ENCODE measurements at regions not wholly inside any gene's neighbourhood (a gene's known extent, or its start where the extent isn't known, plus 50 kb on each side); places are given as distances from the start of the nearest gene placed in this dataset.

DNA sequence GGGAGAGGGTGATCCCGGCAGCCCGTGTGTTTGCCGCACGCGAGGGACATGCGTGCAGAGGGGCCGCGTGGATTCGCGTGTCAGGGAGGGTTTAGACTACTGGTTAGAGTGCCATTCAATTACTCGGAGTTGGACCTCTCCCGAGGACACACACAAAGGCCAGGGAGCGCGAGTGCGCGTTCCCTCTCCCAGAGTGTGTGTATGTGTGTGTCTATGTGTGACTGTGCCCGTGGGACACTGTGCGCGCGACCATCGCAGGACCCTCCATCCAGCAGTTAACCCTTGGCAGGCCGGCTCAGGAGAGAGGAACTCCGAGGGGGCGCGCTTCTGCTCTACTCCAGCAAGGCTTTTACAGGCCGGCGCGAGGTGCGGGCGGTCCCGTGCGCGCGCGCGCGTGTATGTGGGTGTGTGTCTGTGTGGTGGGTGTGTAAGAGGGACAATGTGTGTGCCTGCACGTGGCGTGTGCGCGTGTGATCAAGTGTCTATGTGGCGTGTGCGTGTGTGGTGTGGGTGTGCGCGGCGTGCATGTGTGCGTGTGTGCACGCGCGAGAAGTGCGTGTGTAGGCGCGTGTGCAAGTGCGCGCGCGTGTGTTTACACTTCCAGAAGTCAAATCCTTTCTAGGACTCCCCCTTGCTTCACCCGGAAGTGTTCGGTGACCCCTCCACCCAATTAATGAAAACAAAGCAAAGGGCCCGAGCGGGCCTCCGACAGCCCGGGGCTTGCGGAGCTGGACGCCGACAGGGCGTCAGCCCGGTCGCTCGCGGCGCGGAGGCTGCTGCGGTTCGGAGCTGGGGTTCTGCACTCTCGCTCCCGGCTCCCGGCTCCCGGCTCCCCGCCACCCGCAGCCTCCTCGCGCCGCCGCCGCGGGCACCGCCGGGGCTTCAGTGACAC is 75.3 kb upstream of the TBCA start:
- no peaks in the 10 kb centered on the region for H4K20me1 ChIP-seq (ENCODE audit: insufficient read depth, low read length)
- H3K4me2 ChIP-seq (ENCODE audit: insufficient read depth, low read length), result peak overlapping the region; percentile 92
- H3K79me2 ChIP-seq (ENCODE audit: insufficient read depth, low read length), result no peaks in the 10 kb centered on the region
- peak overlapping the region; percentile 74 for H3K4me3 ChIP-seq (ENCODE audit: insufficient read depth, low read length)
- H3K27me3 ChIP-seq (ENCODE audit: insufficient read depth, low read length), result peaks cover 2% of the 10 kb centered on the region
- H3K27ac ChIP-seq (ENCODE audit: low read depth, low read length), result no peak overlapping the region
- peak; percentile 94 for DNase-seq (ENCODE audit: insufficient read length, low spot score, missing footprints)
- H3K4me1 ChIP-seq (ENCODE audit: insufficient read depth, low read length), result peaks cover 3% of the 10 kb centered on the region
- H2AFZ ChIP-seq (ENCODE audit: low read length), result peak overlapping the region; percentile 93
- H3K9me3 ChIP-seq (ENCODE audit: low read depth, low read length), result no peaks in the 10 kb centered on the region
- H3K36me3 ChIP-seq (ENCODE audit: insufficient read depth, low read length), result no peaks in the 10 kb centered on the region
- TF ChIP-seq, protein P1, sequence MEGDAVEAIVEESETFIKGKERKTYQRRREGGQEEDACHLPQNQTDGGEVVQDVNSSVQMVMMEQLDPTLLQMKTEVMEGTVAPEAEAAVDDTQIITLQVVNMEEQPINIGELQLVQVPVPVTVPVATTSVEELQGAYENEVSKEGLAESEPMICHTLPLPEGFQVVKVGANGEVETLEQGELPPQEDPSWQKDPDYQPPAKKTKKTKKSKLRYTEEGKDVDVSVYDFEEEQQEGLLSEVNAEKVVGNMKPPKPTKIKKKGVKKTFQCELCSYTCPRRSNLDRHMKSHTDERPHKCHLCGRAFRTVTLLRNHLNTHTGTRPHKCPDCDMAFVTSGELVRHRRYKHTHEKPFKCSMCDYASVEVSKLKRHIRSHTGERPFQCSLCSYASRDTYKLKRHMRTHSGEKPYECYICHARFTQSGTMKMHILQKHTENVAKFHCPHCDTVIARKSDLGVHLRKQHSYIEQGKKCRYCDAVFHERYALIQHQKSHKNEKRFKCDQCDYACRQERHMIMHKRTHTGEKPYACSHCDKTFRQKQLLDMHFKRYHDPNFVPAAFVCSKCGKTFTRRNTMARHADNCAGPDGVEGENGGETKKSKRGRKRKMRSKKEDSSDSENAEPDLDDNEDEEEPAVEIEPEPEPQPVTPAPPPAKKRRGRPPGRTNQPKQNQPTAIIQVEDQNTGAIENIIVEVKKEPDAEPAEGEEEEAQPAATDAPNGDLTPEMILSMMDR (IDR thresholded peaks at IDR 0.05; ENCODE audit: extremely low read depth, low read depth, low read length), result no peak

DNA sequence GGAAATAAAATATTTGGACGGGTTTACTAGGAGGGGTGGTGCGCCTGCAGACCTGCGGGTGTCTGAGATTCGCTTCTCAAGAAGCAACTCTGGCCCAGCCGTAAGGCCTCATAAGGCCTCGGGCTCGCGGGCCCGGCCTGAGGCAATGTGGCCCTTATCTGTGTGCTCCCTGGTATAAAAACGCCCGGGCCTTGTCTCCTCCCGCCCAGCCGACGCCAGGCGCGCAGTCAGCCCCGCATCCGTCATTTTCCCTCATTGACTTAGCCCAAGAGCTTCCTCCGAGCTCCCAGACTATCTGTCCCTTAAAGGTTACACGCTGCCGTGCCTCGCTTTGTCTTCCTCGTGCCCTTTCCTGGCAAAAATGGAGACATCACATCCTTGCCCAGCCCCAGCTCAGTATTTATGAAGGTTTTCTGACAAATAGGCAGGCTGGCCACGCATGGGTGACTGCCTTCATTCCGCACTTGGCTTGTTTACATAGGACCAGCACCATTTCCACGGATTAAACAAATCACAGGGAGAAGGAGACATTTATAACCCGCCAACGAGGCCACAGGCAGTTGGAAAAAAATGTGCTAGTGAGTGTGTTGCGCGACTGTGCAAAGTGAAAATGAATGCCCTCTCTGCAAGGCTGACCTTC is 74.5 kb upstream of the TBCA start:
- H3K27me3 ChIP-seq (ENCODE audit: insufficient read depth, low read length), result peaks cover 2% of the 10 kb centered on the region
- H3K4me3 ChIP-seq (ENCODE audit: insufficient read depth, low read length), result peak overlapping the region; percentile 74
- DNase-seq (ENCODE audit: insufficient read length, low spot score, missing footprints), result peak; percentile 73
- no peaks in the 10 kb centered on the region for H3K9me3 ChIP-seq (ENCODE audit: low read depth, low read length)
- H3K4me2 ChIP-seq (ENCODE audit: insufficient read depth, low read length), result peak overlapping the region; percentile 92
- peaks cover 3% of the 10 kb centered on the region for H3K4me1 ChIP-seq (ENCODE audit: insufficient read depth, low read length)
- peak overlapping the region; percentile 93 for H2AFZ ChIP-seq (ENCODE audit: low read length)
- no peak overlapping the region for H3K27ac ChIP-seq (ENCODE audit: low read depth, low read length)
- TF ChIP-seq, protein P1 (IDR thresholded peaks at IDR 0.05; ENCODE audit: extremely low read depth, low read depth, low read length), result no peak
- H3K79me2 ChIP-seq (ENCODE audit: insufficient read depth, low read length), result no peaks in the 10 kb centered on the region
- H4K20me1 ChIP-seq (ENCODE audit: insufficient read depth, low read length), result no peaks in the 10 kb centered on the region
- H3K36me3 ChIP-seq (ENCODE audit: insufficient read depth, low read length), result no peaks in the 10 kb centered on the region

DNA sequence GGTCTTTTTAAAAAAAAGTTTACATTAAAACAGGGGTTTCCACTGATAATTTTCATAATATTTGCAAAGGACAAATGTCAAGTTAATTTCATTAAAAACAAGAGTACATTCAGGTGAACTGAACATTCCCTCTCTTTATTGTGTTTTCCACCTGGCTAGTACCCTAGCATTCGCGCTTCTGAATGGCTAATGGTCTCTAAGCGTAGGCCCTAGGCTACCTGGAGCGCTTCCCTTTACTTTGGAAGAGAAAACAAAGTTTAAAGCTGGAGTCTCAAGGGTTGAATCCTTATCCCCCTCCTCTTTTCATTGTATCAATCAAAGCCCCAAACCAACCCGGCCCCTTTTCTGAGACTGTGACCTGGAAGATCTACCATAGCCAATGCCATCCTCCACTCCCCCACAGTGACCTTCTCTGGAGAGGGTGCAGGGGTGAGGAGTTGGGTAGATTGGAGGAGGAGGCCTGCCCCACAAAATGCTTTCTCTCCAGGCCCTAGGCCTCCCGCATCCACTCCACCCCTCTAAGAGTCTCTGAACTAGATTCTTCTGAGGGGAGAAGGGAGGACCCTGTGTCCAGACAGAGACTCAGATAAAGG is 73.3 kb upstream of the TBCA start:
- Histone ChIP-seq H3K9me3 (ENCODE audit: low read depth, low read length) (no peaks in the 10 kb centered on the region), H2AFZ (ENCODE audit: low read length) (no peak overlapping the region), H4K20me1 (ENCODE audit: insufficient read depth, low read length) (no peaks in the 10 kb centered on the region), H3K27me3 (ENCODE audit: insufficient read depth, low read length) (peaks cover under 1% of the 10 kb centered on the region), H3K79me2 (ENCODE audit: insufficient read depth, low read length) (no peaks in the 10 kb centered on the region), H3K27ac (ENCODE audit: low read depth, low read length) (no peak overlapping the region), H3K4me3 (ENCODE audit: insufficient read depth, low read length) (no peak overlapping the region), H3K4me2 (ENCODE audit: insufficient read depth, low read length) (no peak overlapping the region), H3K4me1 (ENCODE audit: insufficient read depth, low read length) (peaks cover 3% of the 10 kb centered on the region), H3K36me3 (ENCODE audit: insufficient read depth, low read length) (no peaks in the 10 kb centered on the region)
- no peak for DNase-seq (ENCODE audit: insufficient read length, low spot score, missing footprints)
- TF ChIP-seq, protein P1 (IDR thresholded peaks at IDR 0.05; ENCODE audit: extremely low read depth, low read depth, low read length), result no peak
